IPS-18c (cell line): ENCODE measurements at regions not wholly inside any gene's neighbourhood (a gene's known extent, or its start where the extent isn't known, plus 50 kb on each side); places are given as distances from the start of the nearest gene placed in this dataset.

Experiments used
- H3K4me3 ChIP-seq: 2 replicates; pipeline ENCODE4 v1.7.0; 2013; ENCODE audit warnings: low read depth, mild to moderate bottlenecking, low read length, moderate library complexity; ENCODE audit not compliant: insufficient read depth
- H3K9me3 ChIP-seq: one replicate; pipeline ENCODE4 v1.6.1; 2013; ENCODE audit warnings: mild to moderate bottlenecking, low read length, moderate library complexity; ENCODE audit not compliant: control insufficient read depth, insufficient read depth

- Histone ChIP-seq H3K9me3 (no peaks in the 10 kb centered on the region), H3K4me3 (no peak overlapping the region)
Measured at GRCh38 chr14:98769326-98769725, 502.7 kb downstream of the BCL11B start.

GRCh38 chr14:98770151-98770550, 501.8 kb downstream of the BCL11B start:
- H3K4me3 ChIP-seq = no peak overlapping the region
- H3K9me3 ChIP-seq = no peaks in the 10 kb centered on the region

- Histone ChIP-seq H3K9me3 (no peaks in the 10 kb centered on the region), H3K4me3 (no peak overlapping the region)
Measured at GRCh38 chr14:98773814-98774213, 498.2 kb downstream of the BCL11B start.

DNA sequence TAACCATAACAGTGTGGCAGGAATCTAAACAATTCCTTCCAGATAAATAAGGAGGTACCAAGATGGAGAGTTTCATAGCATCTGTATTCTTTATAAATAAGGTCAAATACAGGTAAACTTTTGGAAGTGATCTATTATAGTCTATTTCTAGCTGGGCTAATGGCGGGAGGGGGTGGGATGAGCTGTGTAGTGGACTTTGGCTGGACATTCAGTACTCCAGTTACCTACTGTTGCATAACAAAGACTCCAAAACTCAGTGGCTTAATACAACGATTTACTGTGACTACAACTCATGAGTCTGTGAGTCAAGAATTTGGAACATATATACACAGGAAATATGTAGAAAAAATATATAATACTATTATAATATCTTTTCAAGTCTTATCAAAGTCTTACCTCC, 496.1 kb downstream of the BCL11B start:
- no peak overlapping the region for H3K4me3 ChIP-seq
- H3K9me3 ChIP-seq = no peaks in the 10 kb centered on the region

GRCh38 chr14:98782062-98782461, 489.9 kb downstream of the BCL11B start:
- H3K4me3 ChIP-seq = no peak overlapping the region
- H3K9me3 ChIP-seq = no peaks in the 10 kb centered on the region

GRCh38 chr14:98785578-98785977, 486.4 kb downstream of the BCL11B start:
- no peak overlapping the region for H3K4me3 ChIP-seq
- H3K9me3 ChIP-seq = no peaks in the 10 kb centered on the region

- no peak overlapping the region for H3K4me3 ChIP-seq
- no peaks in the 10 kb centered on the region for H3K9me3 ChIP-seq
Measured at GRCh38 chr14:98786456-98786855, 485.5 kb downstream of the BCL11B start.

- no peak overlapping the region for H3K4me3 ChIP-seq
Measured at GRCh38 chr14:98791661-98792060, 480.3 kb downstream of the BCL11B start.

GRCh38 chr14:98792171-98792570, 479.8 kb downstream of the BCL11B start:
- H3K4me3 ChIP-seq = no peak overlapping the region
- H3K9me3 ChIP-seq = no peaks in the 10 kb centered on the region

More at GRCh38 chr14:98791661-98792060, 480.3 kb downstream of the BCL11B start:
- no peaks in the 10 kb centered on the region for H3K9me3 ChIP-seq

- Histone ChIP-seq H3K4me3 (no peak overlapping the region), H3K9me3 (no peaks in the 10 kb centered on the region)
Measured at GRCh38 chr14:98798099-98798498, 473.9 kb downstream of the BCL11B start.

DNA sequence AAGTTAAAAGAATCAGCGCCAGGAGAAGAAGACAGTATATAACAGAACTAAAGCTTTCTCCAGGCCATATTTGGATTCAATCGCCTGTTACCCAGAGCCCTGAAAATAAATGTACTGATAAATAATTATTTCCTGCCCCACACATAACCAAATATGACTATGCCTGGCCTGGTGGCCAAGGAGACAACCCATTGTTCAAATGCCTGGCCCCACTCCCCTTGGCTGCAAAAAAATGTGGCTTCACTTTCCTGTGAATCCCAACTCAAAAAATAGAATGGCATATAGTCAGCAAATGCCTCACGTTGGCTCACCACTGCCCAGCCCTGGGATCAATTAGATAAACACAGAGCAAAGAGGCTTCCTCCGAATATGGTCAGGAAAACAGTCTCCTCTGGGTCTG, 472.1 kb downstream of the BCL11B start:
- Histone ChIP-seq H3K9me3 (no peaks in the 10 kb centered on the region), H3K4me3 (no peak overlapping the region)

DNA sequence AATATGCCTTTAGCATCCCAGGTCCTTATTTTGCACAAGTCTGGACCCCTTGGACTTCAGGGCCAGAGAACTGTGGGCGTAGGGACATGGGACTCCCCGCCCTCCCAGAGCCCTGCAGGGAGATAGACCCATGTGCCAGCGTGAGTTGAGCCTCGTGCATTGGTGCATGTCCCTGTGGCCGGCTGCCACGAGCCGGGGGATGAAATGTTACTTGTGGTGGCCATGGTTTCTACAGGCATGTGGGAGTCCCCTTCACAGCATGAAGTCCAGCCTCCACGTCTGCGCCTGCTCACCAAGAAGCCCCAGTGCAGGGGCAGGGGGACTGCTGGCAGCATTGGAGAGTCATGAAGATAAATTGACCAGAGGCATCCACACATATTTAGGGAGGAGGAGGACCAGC, 470.0 kb downstream of the BCL11B start:
- Histone ChIP-seq H3K9me3 (peaks cover 2% of the 10 kb centered on the region), H3K4me3 (no peak overlapping the region)

DNA sequence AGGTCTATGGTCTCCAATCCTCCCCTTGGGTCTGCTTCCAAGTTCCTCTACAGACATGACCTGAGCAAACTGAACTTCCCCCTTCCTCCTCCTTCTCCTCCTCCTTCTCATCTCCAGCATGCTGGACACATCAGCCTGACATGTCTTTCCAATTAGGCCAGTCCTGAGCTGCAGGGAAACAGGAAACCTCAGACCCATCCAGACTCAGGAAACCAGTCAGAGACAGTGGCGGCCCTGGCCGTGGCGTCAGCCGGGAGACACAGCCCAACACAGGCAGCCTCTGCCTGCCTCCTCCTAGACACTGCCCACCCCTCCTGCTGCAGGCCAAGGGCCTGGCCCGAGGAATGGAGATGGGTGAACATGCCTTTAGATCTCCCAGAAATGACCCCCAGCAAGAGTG, 468.8 kb downstream of the BCL11B start:
- H3K9me3 ChIP-seq = peaks cover 2% of the 10 kb centered on the region
- no peak overlapping the region for H3K4me3 ChIP-seq

GRCh38 chr14:98808494-98809407, 463.2 kb downstream of the BCL11B start:
- Histone ChIP-seq H3K4me3 (no peak overlapping the region), H3K9me3 (peaks cover 2% of the 10 kb centered on the region)

- H3K9me3 ChIP-seq = no peaks in the 10 kb centered on the region
- H3K4me3 ChIP-seq = no peak overlapping the region
Measured at GRCh38 chr14:98816195-98816594, 455.8 kb downstream of the BCL11B start.

DNA sequence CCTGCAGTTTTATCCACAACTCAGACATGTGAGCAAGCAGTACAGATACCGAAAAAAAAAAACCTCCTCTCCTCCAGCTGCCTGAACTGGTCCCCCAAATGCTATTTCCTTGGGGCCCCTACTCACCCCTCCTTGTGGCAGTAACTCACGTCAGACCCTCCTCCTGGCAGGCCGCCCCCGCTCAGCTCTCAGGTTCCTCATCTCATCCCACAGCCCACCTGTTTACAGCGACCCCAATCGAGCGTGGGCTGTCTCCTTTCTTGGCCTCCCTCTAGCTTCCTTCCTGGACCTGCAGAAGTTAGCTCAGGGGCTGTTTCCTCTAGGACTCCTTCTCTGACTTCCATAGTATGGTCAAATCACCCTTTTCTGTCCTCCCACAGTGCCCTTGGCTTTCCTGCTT, 455.3 kb downstream of the BCL11B start:
- no peaks in the 10 kb centered on the region for H3K9me3 ChIP-seq
- no peak overlapping the region for H3K4me3 ChIP-seq

DNA sequence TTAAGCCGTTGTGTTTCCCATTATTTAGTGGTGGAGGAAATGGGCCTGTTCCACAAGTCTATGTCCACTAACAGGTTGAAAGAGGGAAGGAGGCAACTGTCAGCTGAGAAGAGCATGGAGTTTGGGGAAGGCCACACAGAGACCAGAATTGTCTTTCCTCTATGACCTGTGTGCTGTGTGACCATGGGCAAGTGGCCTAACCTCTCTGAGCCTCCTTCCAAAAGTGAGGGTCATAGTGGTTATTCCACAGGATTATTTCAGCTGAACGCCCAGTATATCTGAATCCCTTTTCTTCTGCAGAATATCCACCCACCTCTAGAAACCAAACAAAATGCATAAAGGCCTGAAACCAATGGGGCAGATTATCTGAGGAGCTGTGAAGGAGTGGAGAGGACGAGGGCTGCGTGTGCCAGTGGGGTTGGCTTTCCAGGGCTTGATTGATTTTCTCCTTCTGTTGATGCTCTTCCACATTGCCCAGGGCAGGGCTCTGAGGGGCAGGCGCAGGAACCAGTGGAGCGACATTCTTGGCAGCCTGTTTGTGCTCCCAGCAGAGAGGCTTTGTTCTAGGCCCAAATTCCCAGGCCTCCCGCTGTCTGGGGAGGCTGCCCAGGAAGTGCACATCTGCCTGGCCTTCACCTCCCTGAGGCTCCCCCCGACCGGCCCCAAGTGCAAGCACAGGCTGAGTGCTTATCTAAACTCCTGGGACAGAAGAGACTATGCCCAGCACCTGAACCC, 452.7 kb downstream of the BCL11B start:
- no peak overlapping the region for H3K4me3 ChIP-seq
- no peaks in the 10 kb centered on the region for H3K9me3 ChIP-seq

DNA sequence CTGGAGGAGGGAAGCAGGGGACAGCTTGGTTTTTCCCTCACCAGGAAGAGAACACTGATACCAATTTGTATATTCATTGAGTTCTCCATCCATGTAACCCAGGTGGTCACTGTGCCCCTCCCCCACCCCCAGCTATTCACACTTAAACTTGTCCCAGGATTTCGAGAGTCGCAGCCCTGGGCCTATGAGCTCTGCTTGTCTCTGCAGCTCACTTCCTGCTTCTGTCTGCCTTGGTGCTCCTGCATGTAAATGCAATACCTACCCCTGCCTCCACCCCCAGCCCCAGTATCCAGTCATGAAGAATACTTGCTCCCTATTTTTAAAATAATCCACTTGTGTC, 452.2 kb downstream of the BCL11B start:
- Histone ChIP-seq H3K9me3 (no peaks in the 10 kb centered on the region), H3K4me3 (no peak overlapping the region)
